Neuron (in vitro differentiated cells): ENCODE measurements at regions not wholly inside any gene's neighbourhood (a gene's known extent, or its start where the extent isn't known, plus 50 kb on each side); places are given as distances from the start of the nearest gene placed in this dataset.

Experiments
- H2AFZ ChIP-seq: one replicate; pipeline ENCODE4 v1.6.1; 2013; ENCODE audit warnings: low read depth, mild to moderate bottlenecking, inconsistent platforms, low read length, moderate library complexity
- H3K27me3 ChIP-seq: one replicate; pipeline ENCODE4 v1.6.1; 2013; ENCODE audit warnings: low read length; ENCODE audit not compliant: insufficient read depth
- H3K36me3 ChIP-seq: one replicate; pipeline ENCODE4 v1.6.1; 2013; ENCODE audit warnings: low read length; ENCODE audit not compliant: insufficient read depth
- H3K4me1 ChIP-seq: one replicate; pipeline ENCODE4 v1.6.1; 2013; ENCODE audit warnings: low read length; ENCODE audit not compliant: insufficient read depth
- H3K4me3 ChIP-seq: 2 replicates; pipeline ENCODE4 v1.5.1; 2013; ENCODE audit warnings: mild to moderate bottlenecking, low read length, moderate library complexity
- H3K9me3 ChIP-seq: one replicate; pipeline ENCODE4 v1.6.1; 2013; ENCODE audit warnings: low read length

- H3K27me3 ChIP-seq = no peaks in the 10 kb centered on the region
- H2AFZ ChIP-seq = no peak overlapping the region
- H3K4me3 ChIP-seq = no peak overlapping the region
- peaks cover 8% of the 10 kb centered on the region for H3K4me1 ChIP-seq
- H3K36me3 ChIP-seq = no peaks in the 10 kb centered on the region
- no peaks in the 10 kb centered on the region for H3K9me3 ChIP-seq
Measured at GRCh38 chr11:112366012-112366411, 105.4 kb upstream of the PLET1 start.

DNA sequence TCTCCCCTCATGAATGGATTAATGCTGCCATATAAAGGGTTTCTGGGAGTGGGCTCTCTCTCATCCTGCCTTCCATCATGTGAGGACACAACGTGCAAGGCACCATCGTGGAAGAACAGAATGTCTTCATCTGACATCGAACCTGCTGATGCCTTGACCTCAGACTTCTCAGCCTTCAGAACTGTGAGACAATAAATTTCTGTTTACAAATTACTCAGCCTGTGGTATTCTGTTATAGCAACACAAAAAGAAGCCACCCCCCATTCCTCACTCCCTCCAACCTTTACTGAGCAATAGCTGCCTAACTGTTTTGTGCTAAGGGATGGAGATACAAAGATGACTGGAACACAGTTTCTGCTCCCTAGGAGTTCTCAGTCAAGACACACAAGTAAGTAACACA is 106.1 kb upstream of the PLET1 start:
- no peaks in the 10 kb centered on the region for H3K36me3 ChIP-seq
- no peak overlapping the region for H2AFZ ChIP-seq
- no peak overlapping the region for H3K4me3 ChIP-seq
- H3K27me3 ChIP-seq = no peaks in the 10 kb centered on the region
- H3K9me3 ChIP-seq = no peaks in the 10 kb centered on the region
- H3K4me1 ChIP-seq = peaks cover 8% of the 10 kb centered on the region

GRCh38 chr11:112367461-112367860 is 106.8 kb upstream of the PLET1 start:
- H3K4me3 ChIP-seq = no peak overlapping the region
- no peaks in the 10 kb centered on the region for H3K27me3 ChIP-seq
- H3K36me3 ChIP-seq = no peaks in the 10 kb centered on the region
- peaks cover 8% of the 10 kb centered on the region for H3K4me1 ChIP-seq
- no peaks in the 10 kb centered on the region for H3K9me3 ChIP-seq
- no peak overlapping the region for H2AFZ ChIP-seq

DNA sequence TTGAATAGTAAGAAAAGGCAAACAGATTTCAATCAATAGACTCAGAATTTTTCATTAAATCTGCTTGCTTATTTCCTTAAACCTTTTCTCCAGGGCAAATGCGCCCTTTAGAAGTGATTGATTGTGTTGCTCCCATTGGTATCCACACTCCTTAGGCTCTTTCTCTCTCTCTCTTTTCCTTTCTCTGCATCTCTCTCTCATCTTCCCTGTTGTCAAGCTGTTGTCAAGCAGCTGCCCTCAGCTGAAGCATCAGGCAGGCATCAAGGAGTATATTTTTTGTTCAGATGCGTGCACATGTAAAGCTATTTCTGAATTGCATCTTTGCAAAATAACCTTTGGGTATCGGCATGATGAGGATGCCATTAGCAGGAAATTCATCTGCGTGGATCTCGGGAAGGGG is 107.2 kb upstream of the PLET1 start:
- H3K4me3 ChIP-seq = no peak overlapping the region
- peaks cover 8% of the 10 kb centered on the region for H3K4me1 ChIP-seq
- H2AFZ ChIP-seq = no peak overlapping the region
- no peaks in the 10 kb centered on the region for H3K9me3 ChIP-seq
- H3K27me3 ChIP-seq = no peaks in the 10 kb centered on the region
- H3K36me3 ChIP-seq = no peaks in the 10 kb centered on the region

DNA sequence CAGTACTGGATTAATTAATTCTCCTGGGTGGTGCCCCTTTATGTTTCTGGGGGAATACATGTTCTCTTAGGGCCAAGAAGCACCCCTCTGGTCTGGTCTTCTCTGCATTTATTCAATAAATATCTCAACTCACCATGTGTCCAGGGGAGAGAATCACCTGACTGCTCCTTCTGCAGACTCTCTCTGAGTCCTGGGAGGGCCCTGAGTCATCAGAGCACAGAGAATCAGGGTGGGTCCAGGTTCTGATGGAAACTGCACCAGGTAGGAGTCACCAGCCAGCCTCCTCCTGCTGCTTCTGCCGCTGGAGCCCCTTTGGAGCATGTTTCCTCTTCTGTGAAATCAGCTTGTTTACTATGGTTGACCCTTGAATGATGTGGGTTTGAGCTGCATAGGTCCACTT is 107.7 kb upstream of the PLET1 start:
- Histone ChIP-seq H3K4me1 (peaks cover 8% of the 10 kb centered on the region), H3K4me3 (no peak overlapping the region), H3K36me3 (no peaks in the 10 kb centered on the region), H3K9me3 (no peaks in the 10 kb centered on the region), H3K27me3 (no peaks in the 10 kb centered on the region), H2AFZ (no peak overlapping the region)

- Histone ChIP-seq H3K4me3 (no peak overlapping the region), H3K27me3 (no peaks in the 10 kb centered on the region), H3K9me3 (no peaks in the 10 kb centered on the region), H3K36me3 (no peaks in the 10 kb centered on the region), H2AFZ (no peak overlapping the region), H3K4me1 (peaks cover 8% of the 10 kb centered on the region)
Measured at GRCh38 chr11:112369374-112369773, 108.7 kb upstream of the PLET1 start.

- H3K9me3 ChIP-seq = no peaks in the 10 kb centered on the region
- H3K27me3 ChIP-seq = no peaks in the 10 kb centered on the region
- peaks cover 8% of the 10 kb centered on the region for H3K4me1 ChIP-seq
- no peak overlapping the region for H2AFZ ChIP-seq
- H3K4me3 ChIP-seq = no peak overlapping the region
- H3K36me3 ChIP-seq = no peaks in the 10 kb centered on the region
Measured at GRCh38 chr11:112369916-112370315, 109.3 kb upstream of the PLET1 start.

- Histone ChIP-seq H3K36me3 (no peaks in the 10 kb centered on the region), H3K27me3 (no peaks in the 10 kb centered on the region), H3K4me1 (no peaks in the 10 kb centered on the region), H3K4me3 (no peak overlapping the region), H3K9me3 (no peaks in the 10 kb centered on the region), H2AFZ (no peak overlapping the region)
Measured at GRCh38 chr11:112374486-112375140, 114.0 kb upstream of the PLET1 start.

- Histone ChIP-seq H3K4me1 (no peaks in the 10 kb centered on the region), H3K36me3 (no peaks in the 10 kb centered on the region), H3K4me3 (no peak overlapping the region), H3K27me3 (peaks cover 4% of the 10 kb centered on the region), H3K9me3 (no peaks in the 10 kb centered on the region), H2AFZ (no peak overlapping the region)
Measured at GRCh38 chr11:112377946-112378345, 117.3 kb upstream of the PLET1 start.

- peaks cover 4% of the 10 kb centered on the region for H3K27me3 ChIP-seq
- no peak overlapping the region for H2AFZ ChIP-seq
Measured at GRCh38 chr11:112380464-112380863, 119.8 kb upstream of the PLET1 start.

GRCh38 chr11:112381578-112381977 is 120.9 kb upstream of the PLET1 start:
- Histone ChIP-seq H3K4me1 (no peaks in the 10 kb centered on the region), H3K27me3 (peaks cover 4% of the 10 kb centered on the region), H3K9me3 (no peaks in the 10 kb centered on the region), H3K4me3 (no peak overlapping the region), H2AFZ (no peak overlapping the region), H3K36me3 (no peaks in the 10 kb centered on the region)

More at GRCh38 chr11:112380464-112380863, 119.8 kb upstream of the PLET1 start:
- Histone ChIP-seq H3K4me3 (no peak overlapping the region), H3K4me1 (no peaks in the 10 kb centered on the region), H3K36me3 (no peaks in the 10 kb centered on the region), H3K9me3 (no peaks in the 10 kb centered on the region)

- H3K27me3 ChIP-seq = peaks cover 4% of the 10 kb centered on the region
- H3K36me3 ChIP-seq = no peaks in the 10 kb centered on the region
- no peaks in the 10 kb centered on the region for H3K4me1 ChIP-seq
- no peak overlapping the region for H3K4me3 ChIP-seq
- no peaks in the 10 kb centered on the region for H3K9me3 ChIP-seq
- H2AFZ ChIP-seq = no peak overlapping the region
Measured at GRCh38 chr11:112382561-112382960, 121.9 kb upstream of the PLET1 start.

DNA sequence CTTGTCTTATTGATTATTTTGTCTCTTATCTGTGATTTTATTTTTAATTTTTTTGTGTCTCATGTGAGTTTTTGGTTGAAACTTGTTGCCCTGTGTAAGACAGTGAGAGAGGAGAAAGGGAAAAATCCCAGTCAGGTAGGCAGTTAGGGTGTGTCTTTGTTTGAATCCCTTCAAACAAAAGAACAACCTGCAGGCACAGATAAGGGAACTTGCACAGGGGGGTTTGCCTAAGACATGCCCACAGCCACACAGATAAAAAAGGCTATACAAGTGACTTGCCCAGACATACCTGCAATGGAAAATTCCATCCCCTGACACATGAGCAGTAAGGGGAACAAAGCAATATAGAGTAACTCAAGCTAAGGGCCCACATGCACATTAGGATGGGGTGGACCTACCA is 127.8 kb upstream of the PLET1 start:
- no peaks in the 10 kb centered on the region for H3K36me3 ChIP-seq
- H3K9me3 ChIP-seq = no peaks in the 10 kb centered on the region
- no peak overlapping the region for H3K4me3 ChIP-seq
- no peak overlapping the region for H2AFZ ChIP-seq
- peaks cover 12% of the 10 kb centered on the region for H3K4me1 ChIP-seq
- peaks cover 4% of the 10 kb centered on the region for H3K27me3 ChIP-seq

- peaks cover 15% of the 10 kb centered on the region for H3K4me1 ChIP-seq
- H3K9me3 ChIP-seq = no peaks in the 10 kb centered on the region
- H2AFZ ChIP-seq = no peak overlapping the region
- peaks cover 4% of the 10 kb centered on the region for H3K27me3 ChIP-seq
- no peaks in the 10 kb centered on the region for H3K36me3 ChIP-seq
- no peak overlapping the region for H3K4me3 ChIP-seq
Measured at GRCh38 chr11:112391086-112391485, 130.4 kb upstream of the PLET1 start.
